Activated CD8-positive, alpha-beta T cell treated with anti-CD3 and anti-CD28 coated beads for 36 hours (primary cell): ENCODE measurements at regions not wholly inside any gene's neighbourhood (a gene's known extent, or its start where the extent isn't known, plus 50 kb on each side); places are given as distances from the start of the nearest gene placed in this dataset.

Experiments
- ATAC-seq: fragments of 200-7000 bp; cut with Tn5 transposase; one replicate; pipeline ENCODE4 v1.10.0; 2021; ENCODE audit warnings: mild to moderate bottlenecking, moderate library complexity
- CTCF ChIA-PET: fragments of 350-600 bp; sonication (Branson Sonifier 250); formaldehyde crosslinking; loops from one replicate; lab custom pipeline; 2021; ENCODE audit warnings: antibody characterized with exemption; lab: Charles Lee
- POLR2A ChIA-PET: fragments of 350-600 bp; sonication (Branson Sonifier 250); formaldehyde crosslinking; loops from one replicate; lab custom pipeline; 2021; ENCODE audit warnings: antibody characterized with exemption; lab: Charles Lee
- DNase-seq: peaks from one replicate; pipeline ENCODE4 v3.0.0-alpha.2; 2020
- H3K27ac Mint-ChIP-seq: one replicate; pipeline ENCODE4 v1.8.0; 2021; ENCODE audit warnings: mild to moderate bottlenecking, mixed read lengths
- H3K27me3 Mint-ChIP-seq: one replicate; pipeline ENCODE4 v1.8.0; 2021; ENCODE audit warnings: mixed read lengths
- H3K36me3 Mint-ChIP-seq: one replicate; pipeline ENCODE4 v1.8.0; 2021; ENCODE audit warnings: low read depth, mixed read lengths
- H3K4me1 Mint-ChIP-seq: one replicate; pipeline ENCODE4 v1.8.0; 2021; ENCODE audit warnings: low read depth, mixed read lengths
- H3K4me3 Mint-ChIP-seq: one replicate; pipeline ENCODE4 v1.8.0; 2021; ENCODE audit warnings: mild to moderate bottlenecking, moderate library complexity, mixed read lengths
- H3K9me3 Mint-ChIP-seq: one replicate; pipeline ENCODE4 v1.8.0; 2021; ENCODE audit warnings: mixed read lengths
- intact Hi-C: fragments of 100-400 bp; cut with micrococcal nuclease; formaldehyde crosslinking; loops from one replicate; pipeline ENCODE4 v1.10.0; 2022
- TF ChIP-seq, protein P1 (sequence below): fragments of 200-600 bp; IDR thresholded peaks from one replicate; pipeline ENCODE4 v1.8.0; 2022; ENCODE audit warnings: antibody characterized with exemption, mild to moderate bottlenecking

DNA sequence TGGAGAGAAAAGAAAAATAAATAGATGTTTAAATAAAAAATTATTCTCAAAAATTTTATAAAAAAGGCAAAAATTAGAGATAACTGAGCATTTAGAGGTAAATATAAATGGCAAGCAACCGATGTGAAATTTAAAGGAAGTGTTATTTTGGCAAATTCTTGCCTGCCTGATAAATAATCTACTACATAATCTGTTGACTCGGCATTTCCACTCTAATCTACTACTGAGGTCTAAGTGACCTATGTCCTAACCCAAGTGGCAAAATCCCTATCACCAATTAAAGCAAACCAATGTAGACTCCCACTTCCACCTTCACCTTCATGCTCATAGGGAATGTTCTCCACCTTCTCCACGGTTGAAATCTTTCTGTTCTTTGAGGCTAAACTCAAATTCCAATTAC, 1124.1 kb upstream of the CDH2 start:
- CTCF ChIA-PET, result no interaction called here
- DNase-seq, result no peak
- H3K4me3 Mint-ChIP-seq, result no peak overlapping the region
- no peaks in the 10 kb centered on the region for H3K27me3 Mint-ChIP-seq
- H3K9me3 Mint-ChIP-seq, result peaks cover 22% of the 10 kb centered on the region
- no peak for ATAC-seq
- H3K4me1 Mint-ChIP-seq, result no peaks in the 10 kb centered on the region
- intact Hi-C loops, result no loop called here
- H3K27ac Mint-ChIP-seq, result no peak overlapping the region
- H3K36me3 Mint-ChIP-seq, result no peaks in the 10 kb centered on the region
- POLR2A ChIA-PET, result no interaction called here
- TF ChIP-seq, protein P1, sequence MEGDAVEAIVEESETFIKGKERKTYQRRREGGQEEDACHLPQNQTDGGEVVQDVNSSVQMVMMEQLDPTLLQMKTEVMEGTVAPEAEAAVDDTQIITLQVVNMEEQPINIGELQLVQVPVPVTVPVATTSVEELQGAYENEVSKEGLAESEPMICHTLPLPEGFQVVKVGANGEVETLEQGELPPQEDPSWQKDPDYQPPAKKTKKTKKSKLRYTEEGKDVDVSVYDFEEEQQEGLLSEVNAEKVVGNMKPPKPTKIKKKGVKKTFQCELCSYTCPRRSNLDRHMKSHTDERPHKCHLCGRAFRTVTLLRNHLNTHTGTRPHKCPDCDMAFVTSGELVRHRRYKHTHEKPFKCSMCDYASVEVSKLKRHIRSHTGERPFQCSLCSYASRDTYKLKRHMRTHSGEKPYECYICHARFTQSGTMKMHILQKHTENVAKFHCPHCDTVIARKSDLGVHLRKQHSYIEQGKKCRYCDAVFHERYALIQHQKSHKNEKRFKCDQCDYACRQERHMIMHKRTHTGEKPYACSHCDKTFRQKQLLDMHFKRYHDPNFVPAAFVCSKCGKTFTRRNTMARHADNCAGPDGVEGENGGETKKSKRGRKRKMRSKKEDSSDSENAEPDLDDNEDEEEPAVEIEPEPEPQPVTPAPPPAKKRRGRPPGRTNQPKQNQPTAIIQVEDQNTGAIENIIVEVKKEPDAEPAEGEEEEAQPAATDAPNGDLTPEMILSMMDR, result no peak

DNA sequence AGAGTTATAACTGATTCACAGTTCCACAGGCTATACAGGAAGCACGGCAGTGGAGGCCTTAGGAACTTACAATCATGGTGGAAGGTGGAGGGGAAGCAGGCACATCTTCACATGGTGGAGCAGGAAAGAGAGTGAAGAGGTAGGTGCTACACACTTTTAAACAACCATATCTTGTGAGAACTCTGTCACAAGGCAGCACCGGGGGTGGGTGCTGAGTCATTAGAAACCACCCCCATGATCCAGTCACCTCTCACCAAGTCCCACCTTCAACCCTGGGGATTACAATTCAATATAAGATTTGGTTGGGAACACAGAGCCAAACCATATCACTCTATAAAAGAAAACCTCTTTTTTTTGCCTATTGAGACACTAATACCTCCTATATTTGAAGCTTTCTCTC, 1108.5 kb upstream of the CDH2 start:
- no peaks in the 10 kb centered on the region for H3K27me3 Mint-ChIP-seq
- intact Hi-C loops, result no loop called here
- TF ChIP-seq, protein P1, result no peak
- DNase-seq, result no peak
- no peak overlapping the region for H3K27ac Mint-ChIP-seq
- H3K9me3 Mint-ChIP-seq, result peaks cover 18% of the 10 kb centered on the region
- CTCF ChIA-PET, result no interaction called here
- no peak for ATAC-seq
- no peaks in the 10 kb centered on the region for H3K36me3 Mint-ChIP-seq
- H3K4me3 Mint-ChIP-seq, result no peak overlapping the region
- H3K4me1 Mint-ChIP-seq, result no peaks in the 10 kb centered on the region
- POLR2A ChIA-PET, result no interaction called here

DNA sequence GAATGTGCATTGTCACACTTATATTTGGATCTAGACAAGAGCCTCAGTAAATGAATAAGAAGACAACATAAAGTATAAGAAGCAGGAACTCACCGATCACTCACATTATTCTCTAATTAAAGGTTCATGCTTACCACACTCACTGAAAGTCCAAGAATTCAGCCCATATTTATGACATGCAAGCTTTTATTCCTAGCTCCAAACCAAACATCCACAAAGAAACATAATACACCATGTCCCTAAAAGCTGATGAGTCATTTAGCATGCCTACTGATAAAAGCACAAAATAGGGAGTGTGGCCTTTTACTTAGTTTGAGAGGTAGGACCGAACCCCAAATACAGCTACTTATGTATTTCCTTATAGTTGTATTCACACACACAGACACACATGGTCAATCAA, 1094.6 kb upstream of the CDH2 start:
- DNase-seq, result no peak
- ChIA-PET POLR2A (no interaction called here), CTCF (no interaction called here)
- H3K9me3 Mint-ChIP-seq, result peaks cover 20% of the 10 kb centered on the region
- no peak overlapping the region for H3K27ac Mint-ChIP-seq
- no peak for ATAC-seq
- no peak overlapping the region for H3K4me3 Mint-ChIP-seq
- TF ChIP-seq, protein P1, result no peak
- intact Hi-C loops, result no loop called here
- no peaks in the 10 kb centered on the region for H3K27me3 Mint-ChIP-seq
- H3K36me3 Mint-ChIP-seq, result no peaks in the 10 kb centered on the region
- H3K4me1 Mint-ChIP-seq, result no peaks in the 10 kb centered on the region

DNA sequence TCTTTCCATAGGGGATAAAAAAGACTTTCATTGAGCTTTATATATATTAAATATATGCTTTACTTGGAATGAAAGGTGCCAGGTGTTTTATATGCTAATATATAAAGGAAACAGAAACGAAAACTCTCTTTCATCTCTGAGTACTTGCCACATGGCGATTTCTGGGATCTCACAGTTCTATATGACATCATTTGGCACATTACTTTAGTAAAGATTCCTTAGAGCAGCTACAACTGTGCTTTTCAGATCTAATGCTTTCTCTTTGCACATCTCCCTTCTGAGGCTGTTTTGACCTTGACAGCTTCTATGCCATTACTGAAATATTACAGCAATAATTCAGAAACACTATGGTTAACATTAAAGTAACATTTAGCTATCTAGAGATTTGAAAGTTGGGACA, 1082.9 kb upstream of the CDH2 start:
- Mint-ChIP-seq H3K4me1 (no peaks in the 10 kb centered on the region), H3K27me3 (no peaks in the 10 kb centered on the region), H3K9me3 (peaks cover 5% of the 10 kb centered on the region), H3K4me3 (no peak overlapping the region), H3K27ac (no peak overlapping the region), H3K36me3 (no peaks in the 10 kb centered on the region)
- intact Hi-C loops, result loop anchor here (10.0 kb wide), 1 partner anchor 65 kb away; no protein-coding TSS in a partner anchor
- TF ChIP-seq, protein P1, result no peak
- ChIA-PET CTCF (no interaction called here), POLR2A (no interaction called here)
- DNase-seq (no peak), ATAC-seq (no peak)

DNA sequence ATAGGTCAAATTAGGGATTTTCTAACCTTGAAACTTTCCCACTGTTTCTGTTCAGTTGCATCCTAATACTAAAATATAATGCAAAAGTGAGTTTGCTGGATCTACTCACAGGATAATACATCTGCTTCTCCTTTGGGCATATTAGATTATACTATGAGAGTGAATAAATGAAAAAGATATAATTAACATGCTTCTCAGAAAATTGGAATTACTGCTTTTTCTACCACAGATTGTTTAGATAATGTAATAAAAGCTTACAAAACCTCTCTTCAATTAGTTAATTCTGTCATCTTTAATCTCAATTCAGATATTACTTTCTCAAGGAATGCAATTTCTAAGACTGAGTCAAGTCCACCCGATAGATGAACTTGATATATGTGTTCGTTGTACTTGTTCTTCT, 1077.2 kb upstream of the CDH2 start:
- POLR2A ChIA-PET, result no interaction called here
- TF ChIP-seq, protein P1, result no peak
- ATAC-seq (no peak), DNase-seq (no peak)
- intact Hi-C loops, result no loop called here
- Mint-ChIP-seq H3K9me3 (peaks cover 6% of the 10 kb centered on the region), H3K4me1 (no peaks in the 10 kb centered on the region), H3K27ac (no peak overlapping the region), H3K4me3 (no peak overlapping the region), H3K36me3 (no peaks in the 10 kb centered on the region), H3K27me3 (no peaks in the 10 kb centered on the region)
- CTCF ChIA-PET, result no interaction called here
